Esophagus muscularis mucosa (tissue), 4 donors: ENCODE measurements at regions not wholly inside any gene's neighbourhood (a gene's known extent, or its start where the extent isn't known, plus 50 kb on each side); places are given as distances from the start of the nearest gene placed in this dataset.

Experiments used
- DNase-seq: peaks from one replicate; pipeline ENCODE4 v3.0.0-alpha.2; 2017; ENCODE audit errors: extremely low spot score
- H3K27ac ChIP-seq, 4 donors: fragments of 200-600 bp; sonication (generic); replicated peaks in 1 of 4; 1 replicate in 3 of 4; 2 replicates in 1 of 4; pipeline ENCODE4 v1.5.1; 2016 to 2019; ENCODE audit warnings: mild to moderate bottlenecking in 1 of 4
- H3K27me3 ChIP-seq, 4 donors: fragments of 200-600 bp; sonication (generic); one replicate each; pipeline versions ENCODE4 v1.5.1 to v1.6.0; 2016 to 2019
- H3K36me3 ChIP-seq, 4 donors: fragments of 200-600 bp; sonication (generic); one replicate each; pipeline ENCODE4 v1.5.1; 2016 to 2019
- H3K4me1 ChIP-seq, 4 donors: fragments of 200-600 bp; sonication (generic); one replicate each; pipeline ENCODE4 v1.5.1; 2016 to 2019
- H3K4me3 ChIP-seq, 4 donors: fragments of 200-600 bp; sonication (generic); 1 replicate in 2 of 4; 2 replicates in 2 of 4; pipeline ENCODE4 v1.5.1; 2016 to 2019; ENCODE audit warnings: mild to moderate bottlenecking in 4 of 4, moderate library complexity in 1 of 4
- H3K9me3 ChIP-seq, 4 donors: fragments of 200-600 bp; sonication (generic); 1 replicate in 3 of 4; 2 replicates in 1 of 4; pipeline ENCODE4 v1.5.1; 2016 to 2019
- EP300 ChIP-seq: sonication (generic); formaldehyde crosslinking; IDR thresholded peaks from one replicate; pipeline ENCODE4 v1.6.1; 2017; ENCODE audit warnings: antibody characterized with exemption
- POLR2A ChIP-seq: fragments of 450-650 bp; IDR thresholded peaks from one replicate; pipeline ENCODE4 v1.6.1; 2017; ENCODE audit warnings: antibody characterized with exemption, moderate library complexity, mild to moderate bottlenecking, low read depth
- POLR2AphosphoS5 ChIP-seq, 2 donors: sonication (generic); formaldehyde crosslinking; IDR thresholded peaks; one replicate each; pipeline ENCODE4 v1.6.1; 2017; ENCODE audit warnings: antibody characterized with exemption in 2 of 2
- WGBS: methylation state at CpG from one replicate; pipeline ENCODE4 v1.1.5; 2018; 5-methylcytosine and 5-hydroxymethylcytosine counted together
- intact Hi-C: fragments of 100-400 bp; cut with DNase I; formaldehyde crosslinking; loops from one replicate; pipeline ENCODE4 v1.15.1; 2023
- TF ChIP-seq, protein P1 (sequence below), 3 experiments: fragments of 200-600 bp in 2 of 3; fragments of 450-650 bp in 1 of 3; sonication (generic) in 2 of 3; IDR thresholded peaks; one replicate each; pipeline ENCODE4 v1.5.1; 2017 to 2019; ENCODE audit warnings: antibody characterized with exemption in 3 of 3, mild to moderate bottlenecking in 2 of 3, moderate library complexity in 1 of 3

DNA sequence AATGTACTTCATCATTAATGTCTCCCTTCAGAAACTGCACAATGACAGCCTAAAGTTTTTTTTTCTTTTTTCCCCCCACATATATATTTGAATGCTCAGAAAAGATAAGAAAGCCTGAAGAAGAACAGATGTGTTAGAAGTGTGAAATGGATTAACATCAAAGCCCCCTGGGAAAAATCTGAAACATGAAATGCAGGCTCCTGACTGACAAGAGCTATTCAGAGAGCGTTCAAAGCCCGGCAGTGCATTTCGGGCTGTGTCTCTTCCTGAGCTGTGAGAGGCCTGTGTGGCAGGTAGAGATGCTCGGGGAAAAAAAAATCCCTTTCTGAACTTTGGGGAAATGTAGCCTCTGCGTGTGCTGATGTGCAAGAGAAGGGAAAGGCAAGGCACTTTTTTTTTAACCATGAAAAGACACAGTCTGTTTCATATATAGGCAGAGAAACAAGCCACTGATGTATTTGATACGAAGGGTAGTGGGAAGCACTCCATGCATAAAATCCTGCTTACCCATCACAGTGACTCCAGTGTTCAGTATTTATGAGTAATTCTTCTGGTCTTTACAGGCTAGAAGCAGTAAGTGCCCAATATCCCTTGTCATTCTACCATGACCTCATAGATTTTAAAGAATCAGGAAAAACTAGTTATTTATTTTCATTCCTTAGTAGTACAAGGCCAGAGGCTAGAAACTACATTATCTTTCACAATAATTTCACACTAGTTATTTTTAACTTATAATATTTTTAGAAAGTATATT, 1574.2 kb upstream of the PIK3C3 start:
- no peak overlapping the region for H3K27ac ChIP-seq
- no peaks in the 10 kb centered on the region for H3K9me3 ChIP-seq
- H3K36me3 ChIP-seq = no peaks in the 10 kb centered on the region
- TF ChIP-seq, protein P1, sequence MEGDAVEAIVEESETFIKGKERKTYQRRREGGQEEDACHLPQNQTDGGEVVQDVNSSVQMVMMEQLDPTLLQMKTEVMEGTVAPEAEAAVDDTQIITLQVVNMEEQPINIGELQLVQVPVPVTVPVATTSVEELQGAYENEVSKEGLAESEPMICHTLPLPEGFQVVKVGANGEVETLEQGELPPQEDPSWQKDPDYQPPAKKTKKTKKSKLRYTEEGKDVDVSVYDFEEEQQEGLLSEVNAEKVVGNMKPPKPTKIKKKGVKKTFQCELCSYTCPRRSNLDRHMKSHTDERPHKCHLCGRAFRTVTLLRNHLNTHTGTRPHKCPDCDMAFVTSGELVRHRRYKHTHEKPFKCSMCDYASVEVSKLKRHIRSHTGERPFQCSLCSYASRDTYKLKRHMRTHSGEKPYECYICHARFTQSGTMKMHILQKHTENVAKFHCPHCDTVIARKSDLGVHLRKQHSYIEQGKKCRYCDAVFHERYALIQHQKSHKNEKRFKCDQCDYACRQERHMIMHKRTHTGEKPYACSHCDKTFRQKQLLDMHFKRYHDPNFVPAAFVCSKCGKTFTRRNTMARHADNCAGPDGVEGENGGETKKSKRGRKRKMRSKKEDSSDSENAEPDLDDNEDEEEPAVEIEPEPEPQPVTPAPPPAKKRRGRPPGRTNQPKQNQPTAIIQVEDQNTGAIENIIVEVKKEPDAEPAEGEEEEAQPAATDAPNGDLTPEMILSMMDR (IDR thresholded peaks at IDR 0.05) = no peak
- TF ChIP-seq POLR2A (no peak), EP300 (no peak), POLR2AphosphoS5 (IDR thresholded peaks at IDR 0.05) (no peak)
- H3K4me1 ChIP-seq = no peaks in the 10 kb centered on the region
- intact Hi-C loops = no loop called here
- H3K27me3 ChIP-seq = no peaks in the 10 kb centered on the region
- no peak for DNase-seq
- H3K4me3 ChIP-seq = no peak overlapping the region
- 75% methylated on average over 6 of the region's 6 CpGs for WGBS

DNA sequence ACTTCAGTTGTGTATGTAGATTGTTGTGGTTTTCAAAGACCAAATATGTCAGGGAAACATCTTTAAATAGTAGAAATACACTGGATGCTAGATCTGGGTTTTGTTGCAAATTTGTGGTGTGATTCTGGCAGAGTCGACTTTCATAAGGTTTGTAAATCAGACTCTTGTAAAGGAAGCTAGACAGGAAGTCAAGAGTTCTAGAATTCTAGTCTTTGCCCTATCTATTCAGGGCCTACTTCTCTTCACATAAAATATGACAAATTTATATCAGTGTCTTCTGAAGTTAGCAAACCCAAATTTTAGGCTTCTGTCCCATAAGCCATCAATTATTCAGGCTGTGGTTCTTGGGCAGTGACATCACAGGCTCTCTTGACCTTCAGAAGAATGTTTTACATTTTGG, 1579.2 kb upstream of the PIK3C3 start:
- TF ChIP-seq, protein P1 (IDR thresholded peaks at IDR 0.05) = no peak
- no peak for TF ChIP-seq EP300
- intact Hi-C loops = no loop called here
- H3K27ac ChIP-seq = no peak overlapping the region
- no peaks in the 10 kb centered on the region for H3K27me3 ChIP-seq
- DNase-seq = no peak
- 59% methylated on average over 1 of the region's 1 CpG for WGBS
- H3K36me3 ChIP-seq = no peaks in the 10 kb centered on the region
- no peak overlapping the region for H3K4me3 ChIP-seq
- no peaks in the 10 kb centered on the region for H3K9me3 ChIP-seq
- H3K4me1 ChIP-seq = no peaks in the 10 kb centered on the region

DNA sequence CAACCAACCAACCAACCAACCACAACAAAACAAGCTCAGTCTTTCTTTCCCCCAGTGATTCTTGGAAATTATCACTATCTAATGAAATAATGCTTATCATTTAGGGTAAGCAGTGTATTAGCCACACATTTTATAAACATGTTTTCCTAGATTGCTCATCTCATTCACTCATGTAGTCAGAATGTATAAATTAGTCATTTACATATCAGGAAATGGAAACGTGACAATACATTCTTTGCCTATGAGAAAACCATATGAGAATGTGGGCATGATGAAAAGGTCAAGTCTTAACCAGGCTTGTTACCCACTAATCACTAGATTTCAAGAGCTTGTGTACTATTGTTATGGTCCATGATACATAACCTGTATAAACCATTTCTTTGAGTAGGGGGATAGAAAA, 1583.4 kb upstream of the PIK3C3 start:
- WGBS = 79% methylated on average over 1 of the region's 1 CpG
- Histone ChIP-seq H3K27me3 (no peaks in the 10 kb centered on the region), H3K36me3 (no peaks in the 10 kb centered on the region), H3K27ac (no peak overlapping the region), H3K4me3 (no peak overlapping the region), H3K4me1 (no peaks in the 10 kb centered on the region), H3K9me3 (no peaks in the 10 kb centered on the region)
- TF ChIP-seq, protein P1 (IDR thresholded peaks at IDR 0.05) = no peak
- TF ChIP-seq EP300 (no peak), POLR2AphosphoS5 (IDR thresholded peaks at IDR 0.05) (no peak), POLR2A (no peak)
- DNase-seq = no peak
- intact Hi-C loops = no loop called here

DNA sequence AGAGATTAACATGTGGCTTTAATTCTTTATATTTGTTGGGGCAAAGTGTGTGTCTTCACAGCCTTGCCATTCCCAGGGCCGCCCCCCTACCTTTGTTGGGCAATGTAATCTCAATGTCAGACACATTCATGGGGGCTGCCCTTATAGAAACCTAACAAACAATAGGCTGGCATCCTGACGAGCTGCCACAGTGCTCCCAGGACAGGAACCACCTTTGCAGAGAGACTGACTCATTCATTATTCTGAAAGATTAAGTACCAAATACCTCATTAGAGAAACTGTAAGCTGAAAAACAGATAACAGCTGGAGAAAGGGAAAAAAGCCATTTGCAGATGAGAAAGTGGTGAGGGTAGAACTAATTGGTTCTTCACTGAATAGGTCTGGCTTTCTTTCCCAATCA, 1587.5 kb upstream of the PIK3C3 start:
- WGBS = 67% methylated on average over 2 of the region's 2 CpGs
- intact Hi-C loops = no loop called here

More for the DNA sequence above, 1587.5 kb upstream of the PIK3C3 start:
- Histone ChIP-seq H3K36me3 (no peaks in the 10 kb centered on the region), H3K4me3 (no peak overlapping the region), H3K27ac (no peak overlapping the region), H3K9me3 (no peaks in the 10 kb centered on the region), H3K27me3 (no peaks in the 10 kb centered on the region), H3K4me1 (no peaks in the 10 kb centered on the region)
- TF ChIP-seq, protein P1 (IDR thresholded peaks at IDR 0.05) = no peak
- TF ChIP-seq POLR2AphosphoS5 (IDR thresholded peaks at IDR 0.05) = no peak
- no peak for TF ChIP-seq POLR2A
- TF ChIP-seq EP300 = no peak
- DNase-seq = no peak
